DND-41 (cell line): ENCODE measurements at regions not wholly inside any gene's neighbourhood (a gene's known extent, or its start where the extent isn't known, plus 50 kb on each side); places are given as distances from the start of the nearest gene placed in this dataset.

ENCODE experiments used
- CTCF ChIP-seq: IDR thresholded peaks from 2 replicates; pipeline ENCODE4 v1.5.1; 2012; ENCODE audit warnings: borderline replicate concordance, low read length, moderate library complexity, mild to moderate bottlenecking; ENCODE audit not compliant: poor library complexity, severe bottlenecking; ENCODE audit errors: extremely low read depth
- EZH2 ChIP-seq: IDR thresholded peaks from 3 replicates; pipeline ENCODE4 v1.6.1; 2012; ENCODE audit warnings: borderline replicate concordance, low read depth, mild to moderate bottlenecking, moderate library complexity, low read length, inconsistent platforms; ENCODE audit not compliant: severe bottlenecking

DNA sequence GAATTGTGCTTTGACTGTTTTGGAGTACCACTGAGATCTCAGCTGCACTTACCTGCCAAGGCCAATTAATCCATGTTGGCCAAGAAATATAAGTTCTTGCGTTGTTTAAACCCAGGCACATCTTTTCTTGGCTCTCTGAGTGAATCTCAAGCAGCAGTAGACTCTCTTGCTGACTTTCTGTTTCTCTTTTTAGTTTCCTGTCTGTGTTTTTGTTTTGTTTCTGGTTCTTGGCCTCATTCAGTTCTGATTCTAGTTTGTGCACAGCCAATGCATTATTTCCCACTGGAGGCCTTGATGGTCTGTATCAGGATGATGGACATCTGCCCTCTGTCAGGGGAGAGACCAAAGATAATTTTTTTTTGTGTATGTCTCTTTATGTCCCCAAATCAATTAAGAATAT is 379.4 kb downstream of the CDH2 start:
- no peak for TF ChIP-seq CTCF
- TF ChIP-seq EZH2 = no peak
